Spinal cord (tissue), 9 donors: ENCODE measurements at regions not wholly inside any gene's neighbourhood (a gene's known extent, or its start where the extent isn't known, plus 50 kb on each side); places are given as distances from the start of the nearest gene placed in this dataset.
A peak's percentile ranks its signal among the peaks of the same experiment; 100 is the strongest.

Source experiments
- DNase-seq, 6 donors: peaks; one replicate each; pipeline versions ENCODE4 v3.0.0 to v3.0.0-alpha.2; 2013 to 2015; ENCODE audit warnings: low spot score in 6 of 6, low read depth in 4 of 6
- H3K27ac ChIP-seq: one replicate; pipeline ENCODE4 v1.5.1; 2013; ENCODE audit warnings: low read depth, low read length, control low read depth
- H3K27me3 ChIP-seq: one replicate; pipeline ENCODE4 v1.6.1; 2013; ENCODE audit warnings: low read length; ENCODE audit not compliant: control insufficient read depth, insufficient read depth
- H3K36me3 ChIP-seq: one replicate; pipeline ENCODE4 v1.6.1; 2013; ENCODE audit warnings: low read length; ENCODE audit not compliant: control insufficient read depth, insufficient read depth
- H3K4me1 ChIP-seq: one replicate; pipeline ENCODE4 v1.6.1; 2013; ENCODE audit warnings: low read length; ENCODE audit not compliant: control insufficient read depth, insufficient read depth
- H3K4me3 ChIP-seq: one replicate; pipeline ENCODE4 v1.5.1; 2013; ENCODE audit warnings: low read depth, low read length, control low read depth
- H3K9me3 ChIP-seq: one replicate; pipeline ENCODE4 v1.6.1; 2013; ENCODE audit warnings: low read length; ENCODE audit not compliant: control insufficient read depth, insufficient read depth
- WGBS: methylation state at CpG from one replicate; pipeline ENCODE4 v1.1.5; 2013; ENCODE audit warnings: missing lambda C conversion rate; ENCODE audit not compliant: insufficient coverage; 5-methylcytosine and 5-hydroxymethylcytosine counted together
- donor health status: healthy.

- Histone ChIP-seq H3K4me3 (no peak overlapping the region), H3K4me1 (no peaks in the 10 kb centered on the region), H3K36me3 (no peaks in the 10 kb centered on the region), H3K27ac (no peak overlapping the region), H3K9me3 (peaks cover 7% of the 10 kb centered on the region), H3K27me3 (no peaks in the 10 kb centered on the region)
- WGBS, result 100% methylated on average over 1 of the region's 2 CpGs
- DNase-seq, result no peak
These were observed 589.5 kb downstream of the IRX1 start for GRCh38 chr5:4185127-4185526.

DNA sequence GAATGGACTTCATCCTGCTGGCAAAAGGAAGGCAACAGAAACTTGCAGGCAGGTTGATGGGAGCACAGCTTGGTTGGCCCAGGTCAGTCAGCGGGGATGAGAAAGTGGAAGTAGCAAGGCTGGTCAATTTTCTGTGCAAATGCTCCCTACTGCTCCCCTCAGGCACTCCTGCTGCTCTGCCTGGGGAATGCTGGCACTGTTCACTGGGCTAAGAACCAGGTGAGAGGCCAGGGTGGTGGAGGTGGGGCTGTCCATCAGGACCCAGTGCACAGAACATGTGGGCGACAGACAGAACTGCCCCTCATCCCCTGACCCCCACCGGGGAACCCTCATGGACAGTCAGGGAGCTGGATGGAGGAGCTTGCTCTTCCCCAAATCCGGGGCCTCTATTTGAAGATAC lies 593.1 kb downstream of the IRX1 start:
- no peaks in the 10 kb centered on the region for H3K36me3 ChIP-seq
- peaks cover 7% of the 10 kb centered on the region for H3K9me3 ChIP-seq
- H3K4me1 ChIP-seq, result no peaks in the 10 kb centered on the region
- no peaks in the 10 kb centered on the region for H3K27me3 ChIP-seq
- H3K4me3 ChIP-seq, result no peak overlapping the region
- no peak overlapping the region for H3K27ac ChIP-seq
- no peak for DNase-seq
- WGBS, result 100% methylated on average over 2 of the region's 4 CpGs

- H3K27ac ChIP-seq, result no peak overlapping the region
- WGBS, result no CpG with 5 or more reads among the region's 2 CpGs
- DNase-seq, result no peak
These were observed 593.7 kb downstream of the IRX1 start for GRCh38 chr5:4189317-4189716.

GRCh38 chr5:4191041-4191440 lies 595.4 kb downstream of the IRX1 start:
- DNase-seq, result no peak
- Histone ChIP-seq H3K36me3 (no peaks in the 10 kb centered on the region), H3K4me3 (no peak overlapping the region), H3K27ac (no peak overlapping the region), H3K9me3 (no peaks in the 10 kb centered on the region), H3K4me1 (no peaks in the 10 kb centered on the region), H3K27me3 (no peaks in the 10 kb centered on the region)
- 100% methylated on average over 1 of the region's 3 CpGs for WGBS

More at GRCh38 chr5:4189317-4189716, 593.7 kb downstream of the IRX1 start:
- Histone ChIP-seq H3K4me1 (no peaks in the 10 kb centered on the region), H3K9me3 (peaks cover 4% of the 10 kb centered on the region), H3K27me3 (no peaks in the 10 kb centered on the region), H3K4me3 (no peak overlapping the region), H3K36me3 (no peaks in the 10 kb centered on the region)

DNA sequence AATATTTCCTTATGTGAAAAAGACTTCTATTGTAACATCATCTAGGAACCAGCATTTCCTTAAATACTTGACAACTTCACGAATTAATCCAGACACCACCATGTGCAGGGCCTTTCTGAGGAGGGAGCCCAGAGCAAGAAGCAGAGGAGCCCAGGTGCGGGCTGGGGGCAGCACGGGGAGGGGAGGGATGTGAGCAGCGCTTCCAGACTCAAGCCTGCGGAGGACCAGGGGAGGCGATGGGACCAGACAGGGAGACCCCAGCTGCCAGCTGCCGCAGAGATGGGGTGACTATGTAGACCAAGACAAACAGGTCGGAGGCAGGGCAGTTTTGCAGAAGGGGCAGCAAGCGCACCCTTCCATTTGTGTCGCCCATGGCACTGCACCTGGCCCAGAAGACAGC lies 596.1 kb downstream of the IRX1 start:
- Histone ChIP-seq H3K27me3 (no peaks in the 10 kb centered on the region), H3K9me3 (no peaks in the 10 kb centered on the region), H3K36me3 (no peaks in the 10 kb centered on the region), H3K4me1 (no peaks in the 10 kb centered on the region), H3K4me3 (no peak overlapping the region), H3K27ac (no peak overlapping the region)
- no peak for DNase-seq
- WGBS, result 94% methylated on average over 9 of the region's 10 CpGs

DNA sequence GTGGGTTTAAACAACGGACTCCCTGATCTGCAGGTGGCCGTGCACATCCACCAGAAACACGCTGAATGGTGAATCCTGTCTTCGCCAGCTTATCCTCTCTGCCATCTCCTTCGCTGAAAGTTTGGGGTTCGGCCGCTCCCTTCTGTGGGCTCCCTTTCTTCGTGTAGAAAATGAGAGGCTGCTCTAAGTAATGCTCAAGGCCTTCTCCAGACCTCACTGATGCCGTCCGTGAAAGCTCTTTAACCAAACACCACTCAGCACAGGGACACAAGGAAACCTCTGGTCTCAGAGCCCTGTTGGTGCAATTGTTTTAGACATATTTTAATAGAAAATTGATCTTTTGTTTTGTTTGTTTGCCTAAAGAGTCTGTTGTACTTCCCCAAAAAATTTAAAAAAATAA lies 596.5 kb downstream of the IRX1 start:
- WGBS, result 83% methylated on average over 8 of the region's 10 CpGs
- no peak for DNase-seq

DNA sequence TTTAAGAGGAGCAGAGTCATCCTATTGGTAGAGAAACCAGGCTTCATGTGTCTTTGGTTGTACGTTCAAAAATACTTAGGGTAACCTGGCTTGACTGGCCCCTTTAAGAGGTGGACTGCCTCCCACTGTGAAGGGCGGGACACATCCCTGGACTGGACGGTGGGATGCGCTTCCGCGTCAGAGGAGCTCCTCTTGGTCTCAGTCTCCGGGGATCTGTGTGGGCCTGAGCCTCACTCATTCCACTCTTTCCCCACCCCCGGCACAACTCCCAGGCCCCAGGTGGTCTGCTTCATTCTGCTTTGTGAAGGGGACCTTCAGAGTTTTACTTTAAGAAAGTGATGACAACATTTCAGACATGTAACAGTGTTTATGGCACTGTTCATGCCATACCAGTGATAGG lies 601.1 kb downstream of the IRX1 start:
- WGBS, result 28% methylated on average over 6 of the region's 8 CpGs
- H3K27ac ChIP-seq, result no peak overlapping the region
- H3K36me3 ChIP-seq, result no peaks in the 10 kb centered on the region
- H3K4me3 ChIP-seq, result no peak overlapping the region
- peaks cover 3% of the 10 kb centered on the region for H3K4me1 ChIP-seq
- H3K9me3 ChIP-seq, result no peaks in the 10 kb centered on the region
- H3K27me3 ChIP-seq, result no peaks in the 10 kb centered on the region
- DNase-seq, result no peak

More for the DNA sequence above, 596.5 kb downstream of the IRX1 start:
- no peaks in the 10 kb centered on the region for H3K4me1 ChIP-seq
- H3K36me3 ChIP-seq, result no peaks in the 10 kb centered on the region
- no peaks in the 10 kb centered on the region for H3K27me3 ChIP-seq
- H3K9me3 ChIP-seq, result no peaks in the 10 kb centered on the region
- no peak overlapping the region for H3K27ac ChIP-seq
- H3K4me3 ChIP-seq, result no peak overlapping the region

GRCh38 chr5:4197151-4197550 lies 601.5 kb downstream of the IRX1 start:
- no peaks in the 10 kb centered on the region for H3K27me3 ChIP-seq
- H3K9me3 ChIP-seq, result no peaks in the 10 kb centered on the region
- H3K4me3 ChIP-seq, result no peak overlapping the region
- DNase-seq, result peak in 2 of 6 donors; percentile 51 to 75
- H3K4me1 ChIP-seq, result peaks cover 3% of the 10 kb centered on the region
- no peak overlapping the region for H3K27ac ChIP-seq
- 57% methylated on average over 5 of the region's 5 CpGs for WGBS
- H3K36me3 ChIP-seq, result no peaks in the 10 kb centered on the region

- no peak overlapping the region for H3K27ac ChIP-seq
- no peaks in the 10 kb centered on the region for H3K36me3 ChIP-seq
- H3K4me1 ChIP-seq, result peaks cover 3% of the 10 kb centered on the region
- H3K9me3 ChIP-seq, result no peaks in the 10 kb centered on the region
- DNase-seq, result no peak
- no peak overlapping the region for H3K4me3 ChIP-seq
- WGBS, result 54% methylated on average over 5 of the region's 7 CpGs
- no peaks in the 10 kb centered on the region for H3K27me3 ChIP-seq
These were observed 602.8 kb downstream of the IRX1 start for GRCh38 chr5:4198461-4198860.

DNA sequence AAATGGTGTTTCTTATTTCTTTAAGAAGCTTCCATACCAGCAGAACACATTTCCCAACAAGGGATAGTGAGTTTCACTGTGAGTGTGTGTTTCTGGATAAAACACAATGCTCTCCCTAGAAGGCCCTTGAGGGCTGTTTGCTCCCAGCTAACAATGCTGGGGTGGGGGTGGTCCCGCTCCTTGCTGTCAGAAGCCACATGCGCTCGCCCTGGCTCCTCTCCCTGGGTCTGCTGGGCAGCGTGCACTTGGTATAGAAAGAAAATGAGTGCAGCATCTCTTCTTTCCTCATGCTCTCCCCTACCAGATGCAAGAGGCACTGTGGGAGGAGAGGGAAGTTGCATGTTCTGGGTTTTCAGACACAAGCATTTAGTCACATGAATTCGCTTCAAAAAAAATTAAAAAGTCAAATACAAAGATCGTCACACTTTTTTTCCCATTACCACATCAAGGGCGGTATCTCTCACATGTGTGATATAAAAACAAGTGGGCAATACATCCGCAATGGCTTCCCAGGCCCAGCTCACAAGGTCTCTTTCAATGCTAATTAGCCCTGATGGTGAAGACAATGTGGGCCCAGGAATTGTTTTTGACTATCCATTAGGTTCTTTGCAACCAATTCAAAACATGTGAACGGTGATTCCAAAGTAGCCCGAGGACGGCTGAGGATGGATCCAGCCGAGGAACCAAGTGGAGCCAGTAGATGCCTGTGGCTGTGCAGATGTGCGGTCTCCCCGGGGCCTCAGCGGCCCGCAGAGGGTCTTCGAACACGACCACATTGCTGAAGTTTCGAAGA lies 603.6 kb downstream of the IRX1 start:
- no peak for DNase-seq
- H3K27me3 ChIP-seq, result no peaks in the 10 kb centered on the region
- no peak overlapping the region for H3K4me3 ChIP-seq
- no peaks in the 10 kb centered on the region for H3K9me3 ChIP-seq
- no peak overlapping the region for H3K27ac ChIP-seq
- WGBS, result 70% methylated on average over 14 of the region's 19 CpGs
- H3K36me3 ChIP-seq, result no peaks in the 10 kb centered on the region
- peaks cover 3% of the 10 kb centered on the region for H3K4me1 ChIP-seq
